ENCODE measurements at regions not wholly inside any gene's neighbourhood (a gene's known extent, or its start where the extent isn't known, plus 50 kb on each side); places are given as distances from the start of the nearest gene placed in this dataset.

DNA sequence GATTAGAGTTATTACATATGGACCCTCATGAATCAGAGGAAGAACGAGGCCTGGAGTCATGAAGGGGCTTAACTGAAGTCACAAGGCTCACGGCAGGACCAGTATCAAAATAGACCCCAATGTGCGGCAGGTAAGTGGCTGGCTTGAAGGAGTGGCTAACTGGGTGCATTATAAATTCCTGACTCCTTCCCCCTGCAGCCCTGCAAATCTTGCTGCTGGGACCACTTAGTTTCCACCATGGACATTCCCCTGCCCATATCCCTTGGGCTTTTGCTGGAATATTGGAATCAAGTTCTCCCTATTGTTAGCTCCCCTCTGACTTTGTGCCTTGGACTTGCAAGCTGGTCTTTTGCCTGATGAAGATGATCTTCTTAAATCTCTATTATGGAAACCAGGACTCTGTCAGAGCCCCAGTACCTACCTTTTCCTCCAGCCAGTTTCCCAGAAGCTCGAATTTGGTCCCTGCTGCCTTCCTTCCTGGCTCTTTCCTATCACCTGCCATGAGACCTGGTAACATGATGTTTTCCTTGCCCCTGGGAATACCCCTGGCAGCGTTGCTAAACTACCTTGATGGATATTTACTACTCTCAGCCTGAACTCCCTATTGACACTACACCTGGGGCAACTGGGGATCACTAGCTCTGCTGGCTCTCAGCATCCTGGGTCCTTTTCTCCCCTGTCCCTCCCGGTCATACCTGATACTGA, 156.0 kb upstream of the JUN start:
- no peak overlapping the region for H3K27ac ChIP-seq

DNA sequence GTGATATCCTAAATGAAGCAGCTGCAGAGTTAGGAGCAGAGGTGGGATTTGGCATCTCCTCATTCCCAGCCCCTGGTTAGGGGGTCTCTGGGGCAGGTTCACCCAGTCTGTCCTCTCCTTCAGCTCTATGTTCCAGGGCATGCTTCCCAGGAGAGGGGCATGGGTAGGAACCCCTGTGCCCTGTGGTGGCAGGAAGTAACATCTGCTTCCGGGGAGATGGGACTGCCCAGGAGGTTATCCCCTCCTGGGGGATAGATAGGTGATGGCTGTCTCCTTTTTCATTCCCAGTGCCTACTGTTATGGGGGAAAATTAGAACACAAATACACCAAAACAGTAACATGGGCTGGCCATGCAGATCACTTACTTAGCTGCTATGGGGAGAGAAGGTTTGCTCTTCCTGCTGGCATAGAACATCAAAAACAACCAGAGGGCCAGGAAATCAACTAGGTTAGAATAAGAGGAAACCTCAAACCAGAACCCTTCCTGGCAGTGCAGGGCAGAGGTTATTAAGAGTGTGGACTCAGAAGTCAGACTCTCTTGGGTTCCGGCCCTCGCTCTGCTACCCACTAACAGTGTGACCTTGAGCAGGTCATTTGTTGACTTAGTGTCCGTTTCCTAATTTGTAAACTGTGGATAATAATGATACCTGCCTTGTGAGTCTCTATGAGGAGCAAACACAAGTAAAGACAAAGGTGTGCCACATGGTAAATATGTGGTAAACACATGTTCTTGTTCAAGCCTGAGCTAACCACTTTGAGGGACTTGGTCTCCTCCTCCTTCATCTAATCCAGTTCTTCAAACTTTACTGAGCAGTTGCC, 157.8 kb upstream of the JUN start:
- Histone ChIP-seq H3K27me3 (no peaks in the 10 kb centered on the region), H3K9me3 (no peaks in the 10 kb centered on the region), H3K4me3 (no peak overlapping the region), H3K4me1 (ENCODE audit: insufficient read depth) (no peaks in the 10 kb centered on the region), H3K27ac (no peak overlapping the region), H3K36me3 (no peaks in the 10 kb centered on the region)
- no peak for DNase-seq
- intact Hi-C loops (cut with DNase I) = no loop called here
- WGBS, 3 donors = 66 to 82% (median 72%) methylated on average over 4 of the region's 4 CpGs
- no peak for TF ChIP-seq EP300 (IDR thresholded peaks at IDR 0.05)
- TF ChIP-seq, protein P1, sequence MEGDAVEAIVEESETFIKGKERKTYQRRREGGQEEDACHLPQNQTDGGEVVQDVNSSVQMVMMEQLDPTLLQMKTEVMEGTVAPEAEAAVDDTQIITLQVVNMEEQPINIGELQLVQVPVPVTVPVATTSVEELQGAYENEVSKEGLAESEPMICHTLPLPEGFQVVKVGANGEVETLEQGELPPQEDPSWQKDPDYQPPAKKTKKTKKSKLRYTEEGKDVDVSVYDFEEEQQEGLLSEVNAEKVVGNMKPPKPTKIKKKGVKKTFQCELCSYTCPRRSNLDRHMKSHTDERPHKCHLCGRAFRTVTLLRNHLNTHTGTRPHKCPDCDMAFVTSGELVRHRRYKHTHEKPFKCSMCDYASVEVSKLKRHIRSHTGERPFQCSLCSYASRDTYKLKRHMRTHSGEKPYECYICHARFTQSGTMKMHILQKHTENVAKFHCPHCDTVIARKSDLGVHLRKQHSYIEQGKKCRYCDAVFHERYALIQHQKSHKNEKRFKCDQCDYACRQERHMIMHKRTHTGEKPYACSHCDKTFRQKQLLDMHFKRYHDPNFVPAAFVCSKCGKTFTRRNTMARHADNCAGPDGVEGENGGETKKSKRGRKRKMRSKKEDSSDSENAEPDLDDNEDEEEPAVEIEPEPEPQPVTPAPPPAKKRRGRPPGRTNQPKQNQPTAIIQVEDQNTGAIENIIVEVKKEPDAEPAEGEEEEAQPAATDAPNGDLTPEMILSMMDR (IDR thresholded peaks at IDR 0.05) = no peak
- TF ChIP-seq POLR2A (IDR thresholded peaks at IDR 0.05) = no peak

More for the DNA sequence above, 156.0 kb upstream of the JUN start:
- DNase-seq = no peak
- Histone ChIP-seq H3K9me3 (no peaks in the 10 kb centered on the region), H3K4me1 (ENCODE audit: insufficient read depth) (no peaks in the 10 kb centered on the region), H3K4me3 (no peak overlapping the region), H3K27me3 (no peaks in the 10 kb centered on the region), H3K36me3 (no peaks in the 10 kb centered on the region)
- no peak for TF ChIP-seq POLR2A (IDR thresholded peaks at IDR 0.05)
- TF ChIP-seq, protein P1 (IDR thresholded peaks at IDR 0.05) = no peak
- TF ChIP-seq EP300 (IDR thresholded peaks at IDR 0.05) = no peak
- intact Hi-C loops (cut with DNase I) = no loop called here
- 79 to 86% (median 85%) methylated on average over 6 of the region's 6 CpGs for WGBS, 3 donors

DNA sequence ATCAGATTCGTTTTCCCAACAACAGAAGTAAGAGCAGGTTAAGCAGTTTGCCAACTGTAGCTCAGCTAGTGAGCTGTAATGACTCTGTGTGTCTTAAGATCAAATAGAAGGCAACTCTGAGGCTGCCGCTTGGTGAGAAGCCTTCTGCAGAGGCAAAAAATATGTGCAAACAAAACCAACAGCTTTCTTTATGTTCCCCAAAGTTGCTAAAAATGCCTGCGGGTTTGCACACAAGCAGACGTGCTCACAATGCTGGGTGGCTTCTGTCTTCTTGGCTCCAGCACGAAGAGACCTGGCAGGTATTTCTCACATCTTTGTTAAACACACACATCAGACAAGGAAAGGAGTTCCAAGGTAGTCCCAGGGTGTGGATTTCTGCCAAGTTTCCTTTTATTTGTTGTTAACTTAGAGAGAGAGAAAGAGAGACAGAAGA, 158.9 kb upstream of the JUN start:
- Histone ChIP-seq H3K4me1 (ENCODE audit: insufficient read depth) (no peaks in the 10 kb centered on the region), H3K4me3 (no peak overlapping the region), H3K27ac (no peak overlapping the region), H3K36me3 (no peaks in the 10 kb centered on the region), H3K27me3 (no peaks in the 10 kb centered on the region), H3K9me3 (no peaks in the 10 kb centered on the region)
- TF ChIP-seq EP300 (IDR thresholded peaks at IDR 0.05) = no peak
- TF ChIP-seq, protein P1 (IDR thresholded peaks at IDR 0.05) = no peak
- 37 to 50% (median 38%) methylated on average over 5 of the region's 5 CpGs for WGBS, 3 donors
- DNase-seq = no peak
- intact Hi-C loops (cut with DNase I) = no loop called here

DNA sequence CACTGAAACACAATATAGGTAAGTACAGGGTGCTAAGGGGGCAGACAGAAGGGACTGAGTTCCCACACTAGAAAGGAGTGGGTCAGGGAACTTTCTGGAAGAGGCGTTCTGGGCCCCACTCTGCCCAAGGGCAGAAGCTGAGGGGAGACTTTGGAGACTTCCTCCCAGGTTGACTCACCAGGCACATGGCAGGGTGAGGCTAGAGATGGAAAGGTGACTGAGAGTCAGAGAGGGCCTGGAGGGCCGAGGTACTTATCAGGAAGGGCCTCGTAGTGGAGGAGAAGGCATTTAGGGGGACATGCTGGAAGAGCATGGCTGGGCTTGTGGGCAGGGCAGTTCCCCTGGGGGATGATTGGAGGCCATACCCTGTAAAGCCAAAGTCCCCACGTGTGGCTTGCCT, 159.9 kb upstream of the JUN start:
- TF ChIP-seq POLR2A (IDR thresholded peaks at IDR 0.05) = no peak
- TF ChIP-seq, protein P1 (IDR thresholded peaks at IDR 0.05) = no peak
- no peak for TF ChIP-seq EP300 (IDR thresholded peaks at IDR 0.05)
- Histone ChIP-seq H3K27me3 (no peaks in the 10 kb centered on the region), H3K4me3 (no peak overlapping the region), H3K27ac (no peak overlapping the region), H3K4me1 (ENCODE audit: insufficient read depth) (no peaks in the 10 kb centered on the region), H3K9me3 (no peaks in the 10 kb centered on the region), H3K36me3 (no peaks in the 10 kb centered on the region)
- WGBS, 3 donors = 86 to 90% (median 88%) methylated on average over 4 of the region's 4 CpGs
- intact Hi-C loops (cut with DNase I) = no loop called here
- no peak for DNase-seq

All from ovary (tissue), 7 donors.